HG02678 (cell line): ENCODE measurements at regions not wholly inside any gene's neighbourhood (a gene's known extent, or its start where the extent isn't known, plus 50 kb on each side); places are given as distances from the start of the nearest gene placed in this dataset.

ENCODE experiments used
- ATAC-seq: cut with Tn5 transposase; IDR thresholded peaks from one replicate; pipeline ENCODE4 v1.9.1; 2021; ENCODE audit warnings: mild to moderate bottlenecking, moderate library complexity; ENCODE audit not compliant: unreplicated experiment

DNA sequence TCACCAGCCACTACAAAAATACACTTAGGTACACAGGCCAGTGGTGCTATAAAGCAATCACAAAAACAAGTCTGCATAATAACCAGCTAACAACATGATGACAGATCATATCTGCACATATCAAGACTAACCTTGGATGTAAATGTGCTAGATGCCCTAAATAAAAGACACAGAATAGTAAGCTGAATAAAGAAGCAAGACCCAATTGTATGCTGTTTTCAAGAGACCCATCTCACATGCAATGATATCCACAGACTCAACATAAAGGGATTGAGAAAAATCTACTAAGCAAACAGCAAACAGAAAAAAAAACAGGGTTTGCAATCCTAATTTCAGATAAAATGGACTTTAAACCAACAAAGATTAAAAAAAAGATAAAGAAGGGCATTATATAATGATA, 505.4 kb upstream of the FZD8 start:
- ATAC-seq = no peak

DNA sequence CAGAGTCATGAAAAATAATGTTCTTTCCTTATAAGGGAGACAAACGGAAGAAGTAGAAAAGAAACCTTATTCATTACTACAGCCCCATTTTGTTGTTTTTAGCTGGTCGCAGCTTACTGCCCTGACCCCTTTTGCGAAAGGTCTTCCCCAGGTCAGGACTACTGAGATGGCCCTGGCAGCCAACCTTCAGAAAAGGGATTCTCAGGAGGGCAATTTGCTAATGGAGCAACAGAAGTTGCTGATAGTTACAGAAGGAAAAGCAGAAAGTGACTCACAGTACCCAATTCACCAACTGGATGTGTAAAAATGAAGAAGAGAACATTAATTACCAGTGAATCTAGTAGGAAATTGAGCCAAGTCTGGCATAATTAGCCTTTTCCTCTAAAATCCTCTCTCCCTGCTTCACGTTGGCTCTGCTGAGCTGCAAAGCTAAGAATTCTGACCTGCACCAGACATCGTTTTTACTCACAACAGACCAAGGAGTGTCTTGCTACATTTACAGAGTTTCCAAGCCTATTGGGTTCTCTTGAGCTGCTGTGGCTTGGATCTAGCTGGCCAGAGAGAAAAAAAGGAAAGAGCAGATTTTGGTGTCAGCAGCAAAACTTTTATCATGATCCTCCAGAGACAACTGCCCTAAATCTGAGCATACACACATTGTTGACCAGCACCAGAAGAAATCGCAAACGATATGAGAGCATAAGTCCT, 499.9 kb upstream of the FZD8 start:
- ATAC-seq = no peak

DNA sequence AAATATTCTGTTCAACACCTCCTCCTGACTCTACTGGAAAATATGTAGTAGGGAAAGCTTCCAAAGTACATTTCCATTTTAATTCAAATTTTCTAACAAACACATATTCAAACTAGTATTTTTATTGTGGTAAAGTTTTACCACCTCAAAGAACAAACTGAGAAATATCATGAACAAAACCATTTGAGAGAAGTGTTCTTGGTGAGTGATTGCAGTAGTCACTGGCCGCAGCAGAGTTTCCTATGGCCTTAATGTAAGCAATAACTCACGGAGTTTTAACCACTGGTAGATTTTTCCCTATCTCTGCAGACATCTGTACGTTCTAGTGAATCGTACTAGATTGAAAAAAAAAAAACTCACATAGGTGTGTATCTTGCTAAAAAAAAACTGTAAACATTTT, 487.0 kb upstream of the FZD8 start:
- ATAC-seq = no peak

DNA sequence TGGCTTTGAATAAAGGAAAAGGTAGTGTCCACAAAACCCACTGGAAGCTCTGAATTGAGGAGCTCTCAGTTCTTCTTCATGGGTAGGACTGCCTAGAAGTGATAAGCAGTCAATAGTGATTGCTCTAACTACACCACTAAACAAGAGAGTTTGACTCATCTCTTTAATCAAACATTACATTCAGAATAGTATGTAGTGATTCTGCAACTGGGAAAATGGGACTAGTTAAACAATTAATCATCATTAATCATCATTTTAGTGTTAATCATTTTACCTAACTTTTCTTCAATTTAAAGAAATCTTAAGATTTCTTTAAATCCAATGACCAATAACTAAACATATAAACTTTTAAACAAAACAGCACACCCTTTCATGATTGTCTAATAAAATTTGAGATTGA, 484.0 kb upstream of the FZD8 start:
- ATAC-seq = no peak

DNA sequence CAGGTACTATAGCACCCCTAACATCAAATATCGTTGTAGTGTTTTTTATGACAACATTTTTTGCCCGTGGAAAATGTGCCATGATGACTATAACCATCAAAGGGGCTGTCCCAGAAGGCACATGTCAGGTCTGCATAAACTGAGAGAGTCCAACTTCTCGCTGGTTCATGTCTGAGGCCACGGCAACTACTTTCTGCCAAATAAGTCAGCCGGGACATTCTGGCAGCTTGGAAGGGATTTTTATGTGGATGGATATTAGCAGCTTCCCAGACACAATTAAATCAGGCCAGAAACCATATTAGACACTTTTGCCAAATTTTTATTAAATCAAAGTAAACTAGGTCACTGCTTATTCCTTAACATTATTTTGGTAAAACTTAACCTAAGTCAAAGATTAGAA, 477.4 kb upstream of the FZD8 start:
- ATAC-seq = no peak

DNA sequence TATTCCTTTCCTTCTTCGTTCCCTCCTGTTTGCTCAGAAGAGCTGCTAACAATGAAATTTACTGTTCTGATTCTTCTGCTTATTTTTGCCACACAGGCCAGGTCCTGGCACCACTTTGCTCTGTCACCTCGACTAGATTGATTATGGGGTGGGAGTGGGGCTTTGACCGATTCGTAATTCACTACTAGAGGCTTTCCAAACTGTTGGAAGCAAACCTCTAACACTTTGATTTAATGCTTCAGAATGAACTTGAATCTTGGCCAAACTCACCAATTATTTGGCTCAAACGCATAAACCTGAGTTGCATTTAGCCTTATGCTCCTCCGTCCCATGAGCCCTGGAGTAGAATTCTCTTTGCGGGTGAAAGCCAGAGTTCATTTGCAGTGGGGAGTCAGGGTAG, 476.2 kb upstream of the FZD8 start:
- no peak for ATAC-seq

DNA sequence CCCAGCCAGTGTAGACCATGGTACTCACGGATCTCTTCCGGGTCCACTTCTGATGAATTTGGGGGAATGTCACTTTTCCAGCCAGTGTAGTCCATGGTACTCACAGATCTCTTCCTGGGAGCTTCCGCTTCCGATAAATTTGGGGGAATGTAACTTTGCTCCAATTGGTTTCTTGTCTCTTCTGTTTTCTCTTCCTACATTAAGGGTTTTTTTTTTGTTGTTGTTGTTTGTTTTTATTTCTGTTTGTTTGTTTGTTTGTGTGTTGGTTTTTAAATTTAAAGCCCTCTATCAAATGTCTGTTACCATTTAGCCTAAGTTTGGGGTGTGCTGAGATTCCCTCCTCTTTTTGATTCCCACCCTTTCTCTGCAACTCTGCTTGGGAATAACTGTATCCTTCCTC, 475.8 kb upstream of the FZD8 start:
- ATAC-seq = no peak

DNA sequence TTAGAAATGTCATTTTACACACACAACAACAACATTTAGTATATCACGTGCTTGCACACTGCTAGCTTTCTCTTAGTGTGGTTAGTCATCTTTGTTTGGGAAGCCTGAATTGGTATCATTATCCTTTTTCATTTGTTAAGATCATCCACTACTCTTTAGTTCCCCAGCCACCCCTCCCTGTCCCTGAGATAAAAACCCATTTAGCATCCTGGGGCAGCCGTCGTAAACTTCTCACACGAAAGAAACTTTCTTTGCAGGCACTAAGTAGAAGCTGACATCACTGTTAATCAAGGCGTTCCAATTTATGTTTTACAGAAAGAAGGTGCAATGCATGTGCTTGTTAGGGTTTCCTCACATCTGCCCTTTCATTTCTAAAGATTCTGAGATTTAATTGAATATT, 475.1 kb upstream of the FZD8 start:
- ATAC-seq = no peak

DNA sequence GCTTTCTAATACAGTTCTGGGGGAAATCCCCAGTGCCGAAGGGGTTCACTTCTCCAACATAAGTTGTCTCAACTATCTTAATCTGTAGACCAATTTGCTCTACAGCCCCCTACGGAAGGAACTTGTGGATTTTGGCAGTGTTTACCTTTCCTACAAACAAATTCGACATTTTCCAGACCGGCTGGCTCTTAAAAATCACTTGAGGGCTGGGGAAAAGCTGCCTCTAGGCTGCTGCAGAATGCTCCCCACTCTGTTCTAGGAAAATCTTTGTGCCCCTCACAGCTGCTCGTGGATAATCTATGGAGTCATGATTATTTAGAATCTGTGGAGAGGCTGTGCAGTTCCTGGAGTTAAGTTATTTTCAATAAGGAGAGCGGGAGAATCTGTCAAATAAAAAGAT, 474.6 kb upstream of the FZD8 start:
- no peak for ATAC-seq

DNA sequence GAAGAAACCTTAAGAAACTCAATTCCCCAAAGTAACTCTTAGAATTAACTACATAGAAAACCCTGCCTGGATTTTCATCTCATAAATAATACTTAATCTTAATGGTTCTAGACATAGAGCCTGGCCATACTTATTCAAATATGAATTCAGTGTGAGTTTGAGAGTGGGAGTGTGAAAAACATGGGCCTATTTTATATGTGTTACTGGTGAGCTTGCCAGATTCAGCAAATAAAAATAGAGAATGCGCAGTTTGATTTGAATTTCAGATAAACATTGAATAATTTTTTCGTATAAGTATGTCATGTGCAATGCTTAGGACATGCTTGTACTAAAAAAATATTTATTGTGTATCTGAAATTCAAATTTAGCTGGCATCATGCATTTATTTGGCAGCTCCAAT, 473.9 kb upstream of the FZD8 start:
- ATAC-seq = no peak

DNA sequence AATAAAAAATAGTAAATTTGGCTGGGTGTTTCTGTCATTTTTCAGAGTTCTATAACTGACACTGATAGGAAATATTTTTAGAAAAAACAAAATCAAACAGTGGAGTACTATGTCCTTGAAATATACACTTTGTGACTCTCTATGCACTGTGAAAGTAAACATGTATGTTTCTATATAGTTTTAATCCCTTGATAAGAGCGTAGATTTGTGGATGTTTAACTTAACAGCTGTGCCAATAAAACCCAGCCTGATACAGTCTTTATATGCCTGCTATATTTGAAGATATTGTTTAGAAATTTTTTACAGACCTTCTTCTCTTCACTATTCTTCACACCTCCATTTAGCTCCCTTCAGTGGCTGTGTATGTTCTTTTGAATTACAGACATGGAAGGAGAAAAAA, 473.3 kb upstream of the FZD8 start:
- ATAC-seq = no peak

DNA sequence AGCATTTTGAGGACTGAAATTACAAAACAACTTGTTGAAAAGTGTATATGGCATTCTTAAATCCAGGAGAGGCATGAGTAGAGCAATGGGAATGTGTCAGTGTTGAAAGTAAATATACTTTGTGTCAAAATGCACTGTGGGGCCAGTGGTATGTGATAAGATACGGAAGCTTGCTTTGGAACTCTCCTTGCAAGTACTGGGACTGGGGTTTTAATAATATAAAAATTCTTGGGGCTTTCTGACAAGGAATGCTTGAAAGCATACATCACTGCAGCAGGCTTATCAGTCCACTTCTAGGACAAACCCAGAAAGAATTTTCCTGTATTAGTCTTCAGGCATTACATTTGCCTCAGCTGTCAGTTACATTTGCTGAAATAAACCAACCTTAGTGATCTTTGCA, 472.8 kb upstream of the FZD8 start:
- no peak for ATAC-seq

DNA sequence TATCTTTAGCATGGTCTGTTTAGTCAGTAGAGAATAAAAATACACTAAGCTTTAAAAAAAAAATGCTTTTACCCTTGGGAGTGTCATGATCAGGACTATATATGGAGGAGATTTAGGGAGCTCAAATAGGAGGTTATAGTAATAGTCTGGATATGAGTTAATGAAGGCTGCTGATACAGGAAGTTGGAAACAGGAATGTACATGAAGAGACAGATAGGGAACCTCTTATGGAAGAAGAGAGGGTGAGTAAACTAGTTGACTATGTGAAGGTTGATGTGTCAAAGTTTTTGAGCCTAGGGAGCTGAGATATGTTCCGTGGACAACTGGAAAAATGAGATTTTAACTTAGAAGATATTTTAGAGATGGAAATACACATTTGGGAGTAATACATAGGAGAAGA, 472.0 kb upstream of the FZD8 start:
- no peak for ATAC-seq

DNA sequence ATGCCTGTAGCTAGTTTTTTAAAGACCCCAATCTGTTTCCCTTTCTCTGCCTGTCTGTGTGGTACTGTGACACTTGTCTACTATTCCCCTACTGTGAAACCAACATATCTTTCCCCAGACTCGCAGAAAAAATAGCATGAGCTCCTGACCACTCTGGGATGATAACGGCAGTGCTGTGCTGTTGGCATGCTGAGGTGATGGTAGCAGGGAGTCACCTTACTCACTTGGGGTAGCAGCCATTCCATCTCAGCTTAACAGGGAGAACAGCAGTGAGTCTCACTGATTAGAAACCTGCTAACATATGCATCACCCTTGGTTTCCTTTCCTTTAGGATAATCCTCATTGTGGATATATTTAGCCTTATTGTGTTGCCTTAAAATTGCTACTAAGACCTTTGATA, 469.6 kb upstream of the FZD8 start:
- ATAC-seq = no peak

DNA sequence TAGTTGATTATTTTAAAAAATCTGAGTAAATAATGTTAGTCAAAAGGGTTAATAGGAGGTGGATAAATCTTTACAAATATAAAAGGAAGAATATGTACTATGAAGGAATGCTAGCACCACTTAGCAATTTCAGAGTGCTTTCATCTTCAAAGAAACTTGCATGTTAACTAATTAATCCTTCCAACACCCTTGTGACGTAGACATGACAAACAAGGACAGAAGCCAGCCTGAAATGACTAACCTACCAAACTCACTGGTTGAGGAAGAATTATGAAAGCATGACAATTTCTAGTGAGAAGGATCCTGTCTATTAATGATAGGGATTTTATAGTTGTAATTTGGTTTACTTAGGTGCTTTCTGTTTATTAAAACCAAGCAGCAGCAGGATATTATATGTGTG, 468.0 kb upstream of the FZD8 start:
- ATAC-seq = no peak

DNA sequence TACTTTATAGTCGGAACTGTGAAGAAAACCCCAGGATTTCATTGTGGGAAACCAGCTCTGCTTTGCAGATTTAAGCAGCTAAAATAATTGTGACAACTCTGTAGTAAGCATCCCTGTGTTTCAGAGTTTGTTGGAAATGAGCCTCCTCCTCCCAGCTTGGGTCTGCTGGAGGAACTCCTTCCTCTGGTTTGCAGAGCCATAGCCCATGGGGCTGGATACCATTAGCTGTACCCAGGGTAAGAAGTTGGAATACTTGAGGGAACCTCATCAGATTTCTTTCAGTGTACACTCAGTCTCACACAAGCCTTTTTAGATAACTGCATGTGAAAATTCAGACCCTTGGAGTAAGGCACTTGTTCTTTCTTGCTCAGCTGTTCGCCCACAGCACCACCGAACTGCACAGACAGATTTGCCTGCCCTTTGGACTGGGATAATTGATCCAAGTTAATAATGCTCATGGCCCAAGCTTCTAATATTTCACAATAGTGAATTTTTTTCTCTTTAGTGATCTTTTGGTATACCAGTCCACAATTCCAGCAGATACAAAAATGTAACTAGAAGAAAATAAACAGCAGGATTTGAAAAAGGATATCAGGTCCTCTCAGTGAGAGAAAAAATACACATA, 467.4 kb upstream of the FZD8 start:
- ATAC-seq = no peak

DNA sequence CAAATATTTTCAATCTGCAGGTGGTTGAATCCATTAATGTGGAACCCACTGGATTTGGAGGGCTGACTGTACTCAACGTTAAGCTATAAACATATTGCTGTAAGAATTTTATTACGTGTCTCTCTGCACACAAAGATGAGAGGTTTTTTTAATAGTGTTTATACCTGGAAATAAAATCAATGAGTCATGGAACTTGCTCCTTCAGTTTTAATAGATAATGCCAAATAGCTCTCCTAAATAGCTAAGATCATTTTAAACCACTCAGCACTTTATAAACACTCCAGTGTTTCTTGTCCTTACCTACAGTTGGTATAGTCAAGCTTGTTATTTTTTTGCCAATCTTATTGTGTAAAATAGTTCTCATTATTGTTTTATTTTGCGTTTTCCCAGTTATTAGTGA, 455.6 kb upstream of the FZD8 start:
- ATAC-seq = no peak

DNA sequence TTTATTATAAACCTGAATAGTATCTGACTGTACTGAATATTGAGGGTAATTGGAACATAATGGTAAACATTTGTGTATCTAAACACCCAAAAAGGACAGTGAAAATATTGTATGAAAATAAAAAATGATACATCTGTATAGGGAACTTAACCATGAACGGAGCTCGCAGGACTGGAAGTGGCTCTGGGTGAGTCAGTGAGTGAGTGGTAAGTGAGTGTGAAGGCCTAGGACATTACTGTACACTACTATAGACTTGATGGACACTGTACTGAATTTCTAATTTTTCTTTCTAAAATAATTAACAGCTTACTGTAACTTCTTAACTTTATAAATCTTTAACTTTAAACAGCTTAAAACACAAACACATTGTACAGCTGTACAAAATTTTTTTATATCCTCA, 454.5 kb upstream of the FZD8 start:
- ATAC-seq = no peak

DNA sequence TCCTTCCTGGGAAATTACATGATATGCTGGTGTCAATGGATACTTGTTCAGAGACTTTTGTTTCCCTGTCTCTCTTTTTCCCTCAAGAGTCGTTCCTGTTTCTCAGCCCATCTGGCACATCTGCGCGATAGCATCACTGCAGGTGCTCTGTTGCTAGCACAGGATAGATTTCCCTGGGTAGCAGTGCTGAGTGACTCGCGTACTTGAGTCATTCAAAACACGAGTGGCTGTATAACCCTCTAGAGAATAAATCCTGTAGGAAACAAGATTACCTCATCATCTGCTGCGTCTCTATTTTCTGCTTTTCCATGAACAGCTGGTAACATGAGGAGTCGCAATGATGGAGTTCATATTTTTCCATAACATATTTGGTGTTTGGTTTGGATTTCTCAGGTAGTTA, 452.0 kb upstream of the FZD8 start:
- ATAC-seq = no peak

DNA sequence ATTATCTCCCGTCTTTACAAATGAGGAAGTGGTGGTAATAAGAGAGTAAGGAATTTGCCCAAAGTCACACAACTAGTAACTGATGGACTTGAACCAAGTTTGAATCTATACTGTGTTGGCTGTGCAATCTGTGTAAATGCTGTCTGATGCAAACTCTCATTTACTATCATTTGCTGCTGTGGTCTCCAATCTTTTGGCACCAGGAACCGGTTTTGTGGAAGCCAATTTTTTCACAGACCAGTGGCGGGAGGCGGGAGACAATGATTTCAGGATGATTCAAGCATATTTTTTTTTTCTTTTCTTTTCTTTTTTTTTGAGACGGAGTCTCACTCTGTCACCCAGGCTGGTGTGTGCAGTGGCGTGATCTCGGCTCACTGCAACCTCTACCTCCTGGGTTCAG, 450.0 kb upstream of the FZD8 start:
- no peak for ATAC-seq

DNA sequence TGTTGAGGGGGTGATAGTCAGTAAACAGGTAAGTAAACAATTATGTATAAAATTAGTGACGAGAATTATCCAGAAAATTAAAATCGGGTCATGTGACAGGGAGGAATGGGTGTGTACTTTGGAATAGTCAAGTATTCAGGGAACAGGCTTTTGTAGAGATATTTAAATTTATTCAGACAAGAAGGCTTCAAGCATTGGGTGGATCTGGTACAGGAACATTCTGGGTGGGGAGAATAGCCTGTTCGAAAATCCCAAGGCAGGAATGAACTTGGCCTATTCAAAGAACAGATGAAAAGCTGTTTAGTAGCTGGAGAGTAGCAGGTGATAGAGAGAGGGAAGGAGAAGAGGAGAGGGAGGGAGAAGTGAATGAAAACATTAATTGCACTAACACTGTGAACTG, 448.9 kb upstream of the FZD8 start:
- no peak for ATAC-seq

DNA sequence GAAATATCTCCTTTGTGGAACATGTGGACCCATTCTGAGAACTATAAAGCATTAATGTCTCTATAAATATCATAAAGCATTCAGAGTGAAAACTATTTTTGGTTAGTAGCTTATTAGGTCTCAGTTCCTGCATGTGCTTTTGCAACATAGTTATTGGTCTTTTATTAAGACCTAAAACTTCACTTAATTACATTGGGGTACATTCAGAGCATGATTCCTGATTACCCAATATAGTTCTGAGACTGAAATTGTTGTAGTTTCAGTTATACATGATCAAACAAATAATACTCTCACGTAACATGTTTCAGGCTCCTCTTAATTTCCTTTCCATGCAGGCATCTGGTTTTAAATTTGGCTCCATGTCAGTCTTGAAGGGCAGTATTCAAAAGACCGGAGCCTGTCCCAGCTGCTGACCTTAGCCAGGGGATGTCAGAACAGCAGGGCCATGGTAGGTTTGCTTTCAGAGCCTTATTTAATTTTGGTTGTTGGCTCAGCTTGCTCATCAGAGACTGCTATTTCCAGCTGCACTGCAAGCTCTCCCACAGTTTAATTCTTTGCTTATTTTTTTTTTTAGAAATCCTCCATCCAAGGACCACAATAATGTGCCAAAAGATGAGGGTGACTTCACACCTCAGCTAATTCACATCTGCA, 447.8 kb upstream of the FZD8 start:
- ATAC-seq = no peak
